GM12872 (cell line): ENCODE measurements at regions not wholly inside any gene's neighbourhood (a gene's known extent, or its start where the extent isn't known, plus 50 kb on each side); places are given as distances from the start of the nearest gene placed in this dataset.

Experiments used
- TF ChIP-seq, protein P1 (sequence below): IDR thresholded peaks from 3 replicates; pipeline ENCODE4 v1.5.1; 2011; ENCODE audit warnings: low read depth, mild to moderate bottlenecking, low read length, moderate library complexity; ENCODE audit not compliant: insufficient read depth

DNA sequence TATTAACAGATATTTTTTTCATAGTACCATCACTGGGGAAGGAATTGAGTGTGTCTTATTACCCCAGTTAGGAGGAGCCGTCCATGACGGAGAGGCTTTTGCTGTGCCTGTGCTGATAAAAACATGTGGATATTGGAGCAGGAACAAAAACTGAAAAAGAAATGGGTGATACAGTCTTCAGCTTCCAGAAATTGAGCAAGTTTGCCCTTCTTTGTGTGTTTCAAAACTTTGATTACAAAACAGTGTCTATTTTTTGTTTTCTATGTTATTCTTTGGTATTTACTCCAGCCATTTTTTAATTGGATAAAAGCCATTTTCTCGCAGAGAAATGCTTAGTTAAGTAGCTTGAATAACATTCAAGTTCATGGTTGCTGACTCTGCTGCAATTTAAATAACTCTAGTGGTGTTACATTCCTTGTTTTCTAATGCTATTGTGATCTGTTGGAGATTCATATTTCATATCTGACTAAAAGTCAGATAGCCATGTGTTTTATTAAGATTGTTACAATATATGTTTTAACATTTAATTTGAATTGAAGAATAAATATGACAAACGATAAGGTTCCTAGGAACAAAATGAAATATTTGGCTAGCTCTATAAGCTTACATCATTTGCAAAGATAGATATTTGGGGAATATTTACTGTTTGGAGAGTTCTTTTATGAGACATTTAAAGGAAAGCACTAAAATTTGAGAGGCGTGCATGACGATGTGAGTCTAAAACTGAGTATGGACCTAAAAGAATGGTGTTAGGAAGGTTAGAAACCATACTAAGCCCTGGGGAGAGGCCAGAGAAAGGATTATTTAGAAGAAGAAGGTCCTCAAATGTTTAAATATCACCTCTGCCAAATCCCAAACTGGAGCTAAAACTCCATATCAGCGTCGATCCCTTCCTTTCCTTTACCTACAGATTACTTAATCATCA is 747.3 kb upstream of the CELF2 start:
- TF ChIP-seq, protein P1, sequence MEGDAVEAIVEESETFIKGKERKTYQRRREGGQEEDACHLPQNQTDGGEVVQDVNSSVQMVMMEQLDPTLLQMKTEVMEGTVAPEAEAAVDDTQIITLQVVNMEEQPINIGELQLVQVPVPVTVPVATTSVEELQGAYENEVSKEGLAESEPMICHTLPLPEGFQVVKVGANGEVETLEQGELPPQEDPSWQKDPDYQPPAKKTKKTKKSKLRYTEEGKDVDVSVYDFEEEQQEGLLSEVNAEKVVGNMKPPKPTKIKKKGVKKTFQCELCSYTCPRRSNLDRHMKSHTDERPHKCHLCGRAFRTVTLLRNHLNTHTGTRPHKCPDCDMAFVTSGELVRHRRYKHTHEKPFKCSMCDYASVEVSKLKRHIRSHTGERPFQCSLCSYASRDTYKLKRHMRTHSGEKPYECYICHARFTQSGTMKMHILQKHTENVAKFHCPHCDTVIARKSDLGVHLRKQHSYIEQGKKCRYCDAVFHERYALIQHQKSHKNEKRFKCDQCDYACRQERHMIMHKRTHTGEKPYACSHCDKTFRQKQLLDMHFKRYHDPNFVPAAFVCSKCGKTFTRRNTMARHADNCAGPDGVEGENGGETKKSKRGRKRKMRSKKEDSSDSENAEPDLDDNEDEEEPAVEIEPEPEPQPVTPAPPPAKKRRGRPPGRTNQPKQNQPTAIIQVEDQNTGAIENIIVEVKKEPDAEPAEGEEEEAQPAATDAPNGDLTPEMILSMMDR = no peak

DNA sequence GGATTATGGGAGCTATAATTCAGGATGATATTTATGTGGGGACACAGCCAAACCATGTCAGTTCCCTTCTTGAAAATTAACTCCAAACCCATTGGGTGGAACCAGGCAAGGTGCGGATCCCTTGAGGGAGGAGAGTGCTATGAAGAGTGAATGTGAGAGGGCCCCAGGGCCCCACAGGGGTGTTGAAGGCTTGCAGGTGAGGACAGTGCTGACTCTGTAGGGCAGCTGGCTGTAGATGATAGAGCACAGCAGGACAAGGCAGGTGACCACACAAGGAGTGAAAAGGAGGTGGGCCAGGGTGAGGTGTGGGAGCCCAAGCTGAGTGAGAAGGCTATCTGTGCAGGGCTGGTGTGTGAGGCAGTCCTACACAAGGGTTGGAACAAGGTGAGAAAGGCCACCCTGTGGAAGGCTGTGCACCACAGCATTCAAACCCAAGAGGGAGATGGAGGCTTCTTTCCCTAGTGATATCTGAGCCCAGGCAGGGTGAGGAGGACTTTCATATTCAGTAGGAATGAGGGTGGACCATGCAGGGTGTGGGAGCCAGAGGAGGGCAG is 746.0 kb upstream of the CELF2 start:
- TF ChIP-seq, protein P1 = no peak

DNA sequence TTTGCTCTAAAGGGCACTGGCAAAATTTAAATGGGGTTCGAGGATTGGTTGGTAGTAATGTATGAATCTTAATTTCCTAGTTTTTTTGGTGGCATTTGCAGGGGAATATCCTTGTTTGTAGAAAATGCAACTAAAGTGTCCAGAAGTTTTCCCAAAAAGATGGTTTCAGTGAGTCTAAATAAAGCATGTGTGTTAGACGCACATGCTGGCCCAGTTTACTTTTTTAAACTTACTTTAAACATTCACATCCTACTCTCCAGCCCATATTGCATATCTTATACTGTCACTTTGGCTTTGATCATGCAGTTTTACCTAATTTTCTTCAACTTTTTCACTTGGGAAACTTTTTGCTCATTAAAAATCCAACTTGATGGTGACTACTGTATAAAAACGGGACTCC is 744.0 kb upstream of the CELF2 start:
- TF ChIP-seq, protein P1 = no peak

GRCh38 chr10:10279906-10280305 is 737.8 kb upstream of the CELF2 start:
- TF ChIP-seq, protein P1 = no peak

- TF ChIP-seq, protein P1 = no peak
These were observed 725.2 kb upstream of the CELF2 start for GRCh38 chr10:10292501-10292900.

DNA sequence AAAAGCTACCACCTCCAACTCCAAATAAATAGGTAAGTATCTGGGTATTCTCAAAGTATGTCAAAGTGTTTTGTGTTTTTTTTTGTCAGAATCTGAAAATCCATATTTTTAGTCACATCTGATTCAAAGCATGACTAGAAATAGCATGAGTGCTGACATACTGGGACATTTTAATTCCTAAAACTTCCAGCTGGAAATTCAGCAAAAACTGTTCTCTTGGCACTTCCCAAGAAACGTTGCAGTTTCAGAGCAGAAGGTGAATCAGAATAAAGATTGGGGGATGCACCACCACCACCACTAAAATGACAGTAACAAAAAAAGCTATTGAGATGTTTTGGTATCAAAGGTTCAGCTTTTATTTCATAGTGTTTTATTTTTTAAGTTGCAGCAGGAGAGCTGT is 724.6 kb upstream of the CELF2 start:
- TF ChIP-seq, protein P1 = no peak

GRCh38 chr10:10293481-10293951 is 724.2 kb upstream of the CELF2 start:
- TF ChIP-seq, protein P1 = no peak
